GM04504 (cell line): ENCODE measurements at regions not wholly inside any gene's neighbourhood (a gene's known extent, or its start where the extent isn't known, plus 50 kb on each side); places are given as distances from the start of the nearest gene placed in this dataset.
"Not testable (repeated sequence)": the region's sequence is repeated elsewhere in the genome, so short reads cannot be mapped to it uniquely, and the experiment has no call there.

Experiments used
- DNase-seq: peaks from one replicate; pipeline ENCODE4 v3.0.0-alpha.2; 2012; ENCODE audit warnings: low read depth

- DNase-seq: not testable (repeated sequence)
These were observed 81.9 kb upstream of the GOLGA6L4 start for GRCh38 chr15:84153655-84154140.

GRCh38 chr15:84154314-84154713 is 81.3 kb upstream of the GOLGA6L4 start:
- not testable (repeated sequence) for DNase-seq

- DNase-seq: not testable (repeated sequence)
These were observed 80.8 kb upstream of the GOLGA6L4 start for GRCh38 chr15:84154787-84155186.

- DNase-seq: not testable (repeated sequence)
These were observed 79.6 kb upstream of the GOLGA6L4 start for GRCh38 chr15:84155792-84156587.

GRCh38 chr15:84156588-84156840 is 79.1 kb upstream of the GOLGA6L4 start:
- DNase-seq: not testable (repeated sequence)

- DNase-seq: not testable (repeated sequence)
These were observed 78.4 kb upstream of the GOLGA6L4 start for GRCh38 chr15:84157056-84157632.

GRCh38 chr15:84157857-84158256 is 77.7 kb upstream of the GOLGA6L4 start:
- DNase-seq: not testable (repeated sequence)

- DNase-seq: not testable (repeated sequence)
These were observed 76.0 kb upstream of the GOLGA6L4 start for GRCh38 chr15:84159346-84160269.

GRCh38 chr15:84164423-84165292 is 70.9 kb upstream of the GOLGA6L4 start:
- not testable (repeated sequence) for DNase-seq

- not testable (repeated sequence) for DNase-seq
These were observed 65.5 kb upstream of the GOLGA6L4 start for GRCh38 chr15:84170029-84170428.

GRCh38 chr15:84173231-84173610 is 62.4 kb upstream of the GOLGA6L4 start:
- DNase-seq: not testable (repeated sequence)
